CD1c-positive myeloid dendritic cell (primary cell): ENCODE measurements at regions not wholly inside any gene's neighbourhood (a gene's known extent, or its start where the extent isn't known, plus 50 kb on each side); places are given as distances from the start of the nearest gene placed in this dataset.

Experiments
- DNase-seq: peaks from one replicate; pipeline ENCODE4 v3.0.0-alpha.2; 2016; ENCODE audit errors: extremely low spot score

- no peak for DNase-seq
Observed at GRCh38 chr2:147081831-147082230, 763.0 kb upstream of the ACVR2A start.

- DNase-seq: no peak
Observed at GRCh38 chr2:147076634-147077033, 768.2 kb upstream of the ACVR2A start.

GRCh38 chr2:147068071-147068470 lies 776.8 kb upstream of the ACVR2A start:
- no peak for DNase-seq

- DNase-seq: no peak
Observed at GRCh38 chr2:147067136-147067535, 777.7 kb upstream of the ACVR2A start.

GRCh38 chr2:147062073-147062472 lies 782.8 kb upstream of the ACVR2A start:
- DNase-seq: no peak

GRCh38 chr2:147061269-147061668 lies 783.6 kb upstream of the ACVR2A start:
- DNase-seq: no peak

GRCh38 chr2:147057892-147058490 lies 786.8 kb upstream of the ACVR2A start:
- no peak for DNase-seq

GRCh38 chr2:147051814-147052213 lies 793.0 kb upstream of the ACVR2A start:
- DNase-seq: no peak

GRCh38 chr2:147051248-147051647 lies 793.6 kb upstream of the ACVR2A start:
- DNase-seq: no peak

GRCh38 chr2:147049957-147050356 lies 794.9 kb upstream of the ACVR2A start:
- DNase-seq: no peak

- no peak for DNase-seq
Observed at GRCh38 chr2:147046473-147046872, 798.4 kb upstream of the ACVR2A start.

- peak; percentile 48 for DNase-seq
Observed at GRCh38 chr2:147045113-147045512, 799.7 kb upstream of the ACVR2A start.

GRCh38 chr2:147041121-147041494 lies 803.7 kb upstream of the ACVR2A start:
- no peak for DNase-seq

GRCh38 chr2:147040298-147041120 lies 804.3 kb upstream of the ACVR2A start:
- DNase-seq: no peak

GRCh38 chr2:147037048-147037447 lies 807.8 kb upstream of the ACVR2A start:
- DNase-seq: no peak

- no peak for DNase-seq
Observed at GRCh38 chr2:147033044-147033443, 811.8 kb upstream of the ACVR2A start.

- DNase-seq: no peak
Observed at GRCh38 chr2:147031897-147032296, 812.9 kb upstream of the ACVR2A start.

- no peak for DNase-seq
Observed at GRCh38 chr2:147030966-147031720, 813.7 kb upstream of the ACVR2A start.

- no peak for DNase-seq
Observed at GRCh38 chr2:147027436-147027835, 817.4 kb upstream of the ACVR2A start.

GRCh38 chr2:147026664-147027295 lies 818.0 kb upstream of the ACVR2A start:
- DNase-seq: no peak

GRCh38 chr2:147025646-147026585 lies 818.9 kb upstream of the ACVR2A start:
- no peak for DNase-seq
